ENCODE measurements at regions not wholly inside any gene's neighbourhood (a gene's known extent, or its start where the extent isn't known, plus 50 kb on each side); places are given as distances from the start of the nearest gene placed in this dataset.

DNA sequence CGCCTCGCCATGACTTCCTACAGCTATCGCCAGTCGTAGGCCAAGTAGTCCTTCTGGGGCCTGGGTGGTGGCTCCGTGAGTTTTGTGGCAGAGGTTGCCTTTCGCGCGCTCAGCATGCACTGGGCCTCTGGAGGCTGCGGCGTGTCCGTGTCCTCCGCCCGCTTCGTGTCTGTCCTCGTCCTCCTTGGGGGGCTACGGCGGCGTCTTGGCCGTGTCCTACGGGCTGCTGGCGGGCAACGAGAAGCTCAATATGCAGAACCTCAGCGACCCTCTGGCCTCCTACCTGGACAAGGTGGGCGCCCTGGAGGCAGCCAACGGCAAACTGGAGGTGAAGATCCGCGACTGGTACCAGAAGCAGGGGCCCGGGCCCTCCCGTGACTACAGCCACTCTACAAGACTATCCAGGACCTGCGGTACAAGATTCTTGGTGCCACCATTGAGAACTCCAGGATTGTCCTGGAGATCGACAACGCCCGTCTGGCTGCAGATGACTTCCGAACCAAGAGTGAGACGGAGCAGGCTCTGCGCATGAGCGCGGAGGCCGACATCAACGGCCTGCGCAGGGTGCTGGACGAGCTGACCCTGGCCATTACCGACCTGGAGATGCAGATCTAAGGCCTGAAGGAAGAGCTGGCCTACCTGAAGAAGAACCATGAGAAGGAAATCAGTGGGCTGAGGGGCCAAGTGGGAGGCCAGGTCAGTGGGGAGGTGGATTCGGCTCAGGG lies 296.3 kb downstream of the OGFRL1 start:
- no peak overlapping the region for H3K4me3 ChIP-seq (ENCODE audit: control insufficient read depth in 1 of 7, extremely low read depth in 1 of 7, insufficient read depth in 4 of 7, low read depth in 2 of 7, low read length in 6 of 7)
- no peak for DNase-seq
- 99% methylated on average over 39 of the region's 44 CpGs for WGBS (ENCODE audit: insufficient coverage)
- H3K27me3 ChIP-seq (replicated peaks in 2 of 5; ENCODE audit: control insufficient read depth in 4 of 5, insufficient read depth in 5 of 5, low read length in 4 of 5), result peaks cover 0 to 21% (median 5%) of the 10 kb centered on the region in 5 experiments
- H3K4me1 ChIP-seq (ENCODE audit: control extremely low read depth in 1 of 4, control insufficient read depth in 4 of 4, insufficient read depth in 4 of 4, low read length in 3 of 4), result no peaks in the 10 kb centered on the region
- peaks cover 0 to 12% (median 0%) of the 10 kb centered on the region in 5 experiments for H3K9me3 ChIP-seq (ENCODE audit: control extremely low read depth in 1 of 5, control insufficient read depth in 4 of 5, insufficient read depth in 2 of 5, low read depth in 1 of 5, low read length in 4 of 5)
- POLR2A ChIA-PET, result no interaction called here
- CTCF ChIA-PET, result no interaction called here
- H3K36me3 ChIP-seq (ENCODE audit: control insufficient read depth in 4 of 4, insufficient read depth in 4 of 4, low read length in 3 of 4), result no peaks in the 10 kb centered on the region
- no peak overlapping the region for H3K27ac ChIP-seq (ENCODE audit: insufficient read depth in 1 of 2, low read depth in 1 of 2, low read length in 2 of 2, poor library complexity in 1 of 2, severe bottlenecking in 2 of 2)

DNA sequence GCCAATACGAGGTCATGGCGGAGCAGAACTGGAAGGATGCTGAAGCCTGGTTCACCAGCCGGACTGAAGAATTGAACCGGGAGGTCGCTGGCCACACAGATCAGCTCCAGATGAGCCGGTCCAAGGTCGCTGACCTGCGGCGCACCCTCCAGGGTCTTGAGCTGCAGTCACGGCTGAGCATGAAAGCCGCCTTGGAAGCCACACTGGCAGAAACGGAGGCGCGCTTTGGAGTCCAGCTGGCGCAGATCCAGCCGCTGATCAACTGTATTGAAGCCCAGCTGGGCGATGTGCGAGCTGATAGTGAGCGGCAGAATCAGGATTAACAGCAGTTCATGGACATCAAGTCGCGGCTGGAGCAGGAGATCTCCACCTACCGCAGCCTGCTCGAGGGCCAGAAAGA lies 296.9 kb downstream of the OGFRL1 start:
- WGBS (ENCODE audit: insufficient coverage), result 98% methylated on average over 23 of the region's 23 CpGs
- ChIA-PET POLR2A (interaction anchor here (0.6 kb wide), 1 partner anchor 11 kb away, joined by 3 read pairs; no protein-coding TSS in a partner anchor), CTCF (no interaction called here)
- H3K4me3 ChIP-seq (ENCODE audit: control insufficient read depth in 1 of 7, extremely low read depth in 1 of 7, insufficient read depth in 4 of 7, low read depth in 2 of 7, low read length in 6 of 7), result no peak overlapping the region
- peaks cover 0 to 12% (median 0%) of the 10 kb centered on the region in 5 experiments for H3K9me3 ChIP-seq (ENCODE audit: control extremely low read depth in 1 of 5, control insufficient read depth in 4 of 5, insufficient read depth in 2 of 5, low read depth in 1 of 5, low read length in 4 of 5)
- no peaks in the 10 kb centered on the region for H3K4me1 ChIP-seq (ENCODE audit: control extremely low read depth in 1 of 4, control insufficient read depth in 4 of 4, insufficient read depth in 4 of 4, low read length in 3 of 4)
- H3K27ac ChIP-seq (ENCODE audit: insufficient read depth in 1 of 2, low read depth in 1 of 2, low read length in 2 of 2, poor library complexity in 1 of 2, severe bottlenecking in 2 of 2), result no peak overlapping the region
- H3K36me3 ChIP-seq (ENCODE audit: control insufficient read depth in 4 of 4, insufficient read depth in 4 of 4, low read length in 3 of 4), result no peaks in the 10 kb centered on the region
- DNase-seq, result no peak
- H3K27me3 ChIP-seq (replicated peaks in 2 of 5; ENCODE audit: control insufficient read depth in 4 of 5, insufficient read depth in 5 of 5, low read length in 4 of 5), result peaks cover 0 to 22% (median 5%) of the 10 kb centered on the region in 5 experiments

DNA sequence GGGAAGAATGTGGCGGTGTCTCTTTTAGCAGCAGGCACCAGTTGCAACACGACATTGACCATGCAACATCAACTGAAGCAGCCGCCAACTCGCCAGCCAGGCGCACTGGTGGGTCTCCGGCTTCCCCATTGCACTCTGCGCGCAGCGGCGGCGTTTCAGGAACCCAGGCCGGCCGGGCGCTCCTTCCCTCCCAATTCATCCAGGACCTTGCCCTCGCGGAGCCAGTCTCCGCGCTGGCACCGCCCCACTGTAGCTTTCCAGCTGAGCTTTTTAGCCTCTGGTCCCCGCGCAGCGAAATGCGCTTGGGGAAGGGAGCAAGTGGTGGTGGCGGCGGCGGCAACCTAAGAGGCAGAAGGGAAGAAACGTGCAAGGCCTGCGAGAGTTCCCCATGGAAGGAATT lies 297.9 kb upstream of the RIMS1 start:
- Histone ChIP-seq H3K27me3 (replicated peaks in 2 of 5; ENCODE audit: control insufficient read depth in 4 of 5, insufficient read depth in 5 of 5, low read length in 4 of 5) (peaks cover 0 to 22% (median 5%) of the 10 kb centered on the region in 5 experiments), H3K36me3 (ENCODE audit: control insufficient read depth in 4 of 4, insufficient read depth in 4 of 4, low read length in 3 of 4) (no peaks in the 10 kb centered on the region), H3K9me3 (ENCODE audit: control extremely low read depth in 1 of 5, control insufficient read depth in 4 of 5, insufficient read depth in 2 of 5, low read depth in 1 of 5, low read length in 4 of 5) (peaks cover 0 to 12% (median 0%) of the 10 kb centered on the region in 5 experiments), H3K27ac (ENCODE audit: insufficient read depth in 1 of 2, low read depth in 1 of 2, low read length in 2 of 2, poor library complexity in 1 of 2, severe bottlenecking in 2 of 2) (no peak overlapping the region), H3K4me3 (ENCODE audit: control insufficient read depth in 1 of 7, extremely low read depth in 1 of 7, insufficient read depth in 4 of 7, low read depth in 2 of 7, low read length in 6 of 7) (no peak overlapping the region), H3K4me1 (ENCODE audit: control extremely low read depth in 1 of 4, control insufficient read depth in 4 of 4, insufficient read depth in 4 of 4, low read length in 3 of 4) (no peaks in the 10 kb centered on the region)
- WGBS (ENCODE audit: insufficient coverage), result 17% methylated on average over 16 of the region's 28 CpGs
- POLR2A ChIA-PET, result no interaction called here
- no peak for DNase-seq
- CTCF ChIA-PET, result no interaction called here

DNA sequence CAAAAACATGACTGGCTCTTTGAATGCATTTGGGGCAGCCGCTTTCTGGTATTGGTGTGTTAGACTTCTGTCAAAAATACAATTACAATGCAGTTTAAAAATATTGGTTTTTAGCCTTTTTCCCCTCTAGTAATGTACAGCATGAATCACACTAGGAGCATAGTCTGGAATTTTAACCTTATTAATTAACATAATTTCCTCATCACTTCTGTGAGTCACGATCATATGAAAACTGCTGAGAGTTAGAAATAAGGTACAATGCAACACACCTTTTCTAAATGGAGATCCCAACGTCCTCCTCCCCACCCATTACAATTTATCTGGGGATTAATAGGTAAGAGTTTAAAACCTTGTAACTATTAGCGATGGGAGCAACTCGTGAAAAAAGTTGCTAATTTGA lies 297.1 kb upstream of the RIMS1 start:
- no CpG with 5 or more reads among the region's 5 CpGs for WGBS (ENCODE audit: insufficient coverage)

DNA sequence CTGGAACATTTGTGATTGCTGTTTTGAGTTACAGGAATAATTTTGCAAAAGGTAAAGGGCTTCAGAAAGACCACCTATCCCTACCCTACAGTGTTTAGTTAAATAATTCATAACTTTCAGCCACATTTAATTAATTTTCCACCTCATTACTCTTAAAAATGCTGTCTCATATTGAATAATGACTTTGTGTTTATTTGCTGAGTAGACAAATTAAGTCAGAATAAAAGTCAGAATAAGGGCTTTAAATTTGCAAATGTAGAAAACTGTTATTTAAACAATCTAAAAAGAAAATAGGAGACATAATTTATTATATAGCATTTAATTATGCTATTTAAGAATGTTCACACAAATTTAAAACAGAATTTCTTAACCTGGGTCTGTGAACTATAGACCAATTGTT lies 293.7 kb upstream of the RIMS1 start:
- no peak overlapping the region for H3K27ac ChIP-seq (ENCODE audit: insufficient read depth in 1 of 2, low read depth in 1 of 2, low read length in 2 of 2, poor library complexity in 1 of 2, severe bottlenecking in 2 of 2)
- H3K36me3 ChIP-seq (ENCODE audit: control insufficient read depth in 4 of 4, insufficient read depth in 4 of 4, low read length in 3 of 4), result no peaks in the 10 kb centered on the region
- CTCF ChIA-PET, result no interaction called here
- no peaks in the 10 kb centered on the region for H3K4me1 ChIP-seq (ENCODE audit: control extremely low read depth in 1 of 4, control insufficient read depth in 4 of 4, insufficient read depth in 4 of 4, low read length in 3 of 4)
- POLR2A ChIA-PET, result no interaction called here
- no peak overlapping the region for H3K4me3 ChIP-seq (ENCODE audit: control insufficient read depth in 1 of 7, extremely low read depth in 1 of 7, insufficient read depth in 4 of 7, low read depth in 2 of 7, low read length in 6 of 7)
- H3K9me3 ChIP-seq (ENCODE audit: control extremely low read depth in 1 of 5, control insufficient read depth in 4 of 5, insufficient read depth in 2 of 5, low read depth in 1 of 5, low read length in 4 of 5), result peaks cover 0 to 5% (median 0%) of the 10 kb centered on the region in 5 experiments
- DNase-seq, result no peak
- peaks cover 0 to 19% (median 5%) of the 10 kb centered on the region in 5 experiments for H3K27me3 ChIP-seq (replicated peaks in 2 of 5; ENCODE audit: control insufficient read depth in 4 of 5, insufficient read depth in 5 of 5, low read length in 4 of 5)

More for the DNA sequence above, 297.1 kb upstream of the RIMS1 start:
- ChIA-PET CTCF (no interaction called here), POLR2A (no interaction called here)
- H3K4me1 ChIP-seq (ENCODE audit: control extremely low read depth in 1 of 4, control insufficient read depth in 4 of 4, insufficient read depth in 4 of 4, low read length in 3 of 4), result no peaks in the 10 kb centered on the region
- no peak overlapping the region for H3K27ac ChIP-seq (ENCODE audit: insufficient read depth in 1 of 2, low read depth in 1 of 2, low read length in 2 of 2, poor library complexity in 1 of 2, severe bottlenecking in 2 of 2)
- no peaks in the 10 kb centered on the region for H3K36me3 ChIP-seq (ENCODE audit: control insufficient read depth in 4 of 4, insufficient read depth in 4 of 4, low read length in 3 of 4)
- H3K9me3 ChIP-seq (ENCODE audit: control extremely low read depth in 1 of 5, control insufficient read depth in 4 of 5, insufficient read depth in 2 of 5, low read depth in 1 of 5, low read length in 4 of 5), result peaks cover 0 to 12% (median 0%) of the 10 kb centered on the region in 5 experiments
- peaks cover 0 to 22% (median 5%) of the 10 kb centered on the region in 5 experiments for H3K27me3 ChIP-seq (replicated peaks in 2 of 5; ENCODE audit: control insufficient read depth in 4 of 5, insufficient read depth in 5 of 5, low read length in 4 of 5)
- no peak for DNase-seq
- H3K4me3 ChIP-seq (ENCODE audit: control insufficient read depth in 1 of 7, extremely low read depth in 1 of 7, insufficient read depth in 4 of 7, low read depth in 2 of 7, low read length in 6 of 7), result no peak overlapping the region

DNA sequence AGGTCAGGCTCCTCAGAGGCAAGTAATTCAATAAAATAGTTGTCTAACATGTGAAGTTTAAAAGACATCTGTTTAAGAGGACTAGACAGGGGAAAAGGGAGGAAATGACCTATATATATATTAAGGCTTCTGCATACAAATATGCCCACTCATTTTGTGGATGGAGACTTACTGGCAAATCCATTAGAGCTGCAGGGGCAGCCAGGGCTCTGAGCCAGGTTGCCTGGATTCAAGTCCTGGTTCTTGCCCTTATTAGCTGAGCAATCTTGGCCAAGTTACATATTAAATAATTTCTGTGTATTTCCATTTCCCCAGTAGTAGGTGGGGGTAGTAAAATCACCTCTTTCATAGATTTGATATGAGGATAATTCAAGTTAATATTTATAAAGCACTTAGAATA lies 287.0 kb upstream of the RIMS1 start:
- CTCF ChIA-PET, result no interaction called here
- no peaks in the 10 kb centered on the region for H3K27me3 ChIP-seq (replicated peaks in 2 of 5; ENCODE audit: control insufficient read depth in 4 of 5, insufficient read depth in 5 of 5, low read length in 4 of 5)
- POLR2A ChIA-PET, result no interaction called here

DNA sequence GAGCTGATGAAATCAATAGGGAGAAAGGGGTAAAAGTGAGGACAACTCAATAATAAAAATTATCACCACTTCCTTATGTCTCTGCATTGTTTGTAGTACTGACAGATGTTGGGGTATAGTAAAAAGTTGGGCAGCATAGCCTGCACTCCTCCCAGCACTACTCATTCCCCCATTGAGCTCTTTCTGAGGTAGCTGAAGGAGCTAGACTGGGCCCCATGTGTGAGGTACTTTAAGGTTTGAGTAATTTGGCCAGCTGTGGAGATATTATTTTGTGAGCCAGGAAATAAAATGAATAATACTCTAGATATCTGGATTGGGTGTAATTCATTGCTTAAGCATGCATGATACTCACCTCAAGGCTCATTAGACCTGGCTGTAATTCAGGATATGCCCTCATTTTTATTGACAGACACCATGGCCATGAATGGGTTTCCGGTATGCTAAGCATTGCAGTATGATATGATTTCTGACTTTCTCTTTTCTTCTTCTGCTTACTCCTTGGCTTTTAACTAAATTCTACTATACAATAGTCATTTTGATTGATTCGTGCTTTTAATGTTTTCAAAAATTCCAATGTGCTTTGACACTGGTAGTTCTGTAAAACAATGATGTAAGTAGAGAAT lies 283.9 kb upstream of the RIMS1 start:
- Histone ChIP-seq H3K27ac (ENCODE audit: insufficient read depth in 1 of 2, low read depth in 1 of 2, low read length in 2 of 2, poor library complexity in 1 of 2, severe bottlenecking in 2 of 2) (no peak overlapping the region), H3K4me1 (ENCODE audit: control extremely low read depth in 1 of 4, control insufficient read depth in 4 of 4, insufficient read depth in 4 of 4, low read length in 3 of 4) (no peaks in the 10 kb centered on the region), H3K9me3 (ENCODE audit: control extremely low read depth in 1 of 5, control insufficient read depth in 4 of 5, insufficient read depth in 2 of 5, low read depth in 1 of 5, low read length in 4 of 5) (no peaks in the 10 kb centered on the region), H3K36me3 (ENCODE audit: control insufficient read depth in 4 of 4, insufficient read depth in 4 of 4, low read length in 3 of 4) (no peaks in the 10 kb centered on the region), H3K27me3 (replicated peaks in 2 of 5; ENCODE audit: control insufficient read depth in 4 of 5, insufficient read depth in 5 of 5, low read length in 4 of 5) (no peaks in the 10 kb centered on the region), H3K4me3 (ENCODE audit: control insufficient read depth in 1 of 7, extremely low read depth in 1 of 7, insufficient read depth in 4 of 7, low read depth in 2 of 7, low read length in 6 of 7) (no peak overlapping the region)
- ChIA-PET CTCF (no interaction called here), POLR2A (no interaction called here)
- no CpG with 5 or more reads among the region's 2 CpGs for WGBS (ENCODE audit: insufficient coverage)
- DNase-seq, result no peak

More for the DNA sequence above, 287.0 kb upstream of the RIMS1 start:
- Histone ChIP-seq H3K9me3 (ENCODE audit: control extremely low read depth in 1 of 5, control insufficient read depth in 4 of 5, insufficient read depth in 2 of 5, low read depth in 1 of 5, low read length in 4 of 5) (peaks cover 0 to 1% (median 0%) of the 10 kb centered on the region in 5 experiments), H3K27ac (ENCODE audit: insufficient read depth in 1 of 2, low read depth in 1 of 2, low read length in 2 of 2, poor library complexity in 1 of 2, severe bottlenecking in 2 of 2) (no peak overlapping the region), H3K4me1 (ENCODE audit: control extremely low read depth in 1 of 4, control insufficient read depth in 4 of 4, insufficient read depth in 4 of 4, low read length in 3 of 4) (no peaks in the 10 kb centered on the region), H3K4me3 (ENCODE audit: control insufficient read depth in 1 of 7, extremely low read depth in 1 of 7, insufficient read depth in 4 of 7, low read depth in 2 of 7, low read length in 6 of 7) (no peak overlapping the region), H3K36me3 (ENCODE audit: control insufficient read depth in 4 of 4, insufficient read depth in 4 of 4, low read length in 3 of 4) (no peaks in the 10 kb centered on the region)
- no peak for DNase-seq
